GM23338 (cell line): ENCODE measurements at regions not wholly inside any gene's neighbourhood (a gene's known extent, or its start where the extent isn't known, plus 50 kb on each side); places are given as distances from the start of the nearest gene placed in this dataset.

Source experiments
- ATAC-seq: fragments of 200-7000 bp; cut with Tn5 transposase; 3 replicates; pipeline ENCODE4 v1.9.1; 2020
- DNase-seq: peaks from one replicate; pipeline ENCODE4 v3.0.0-alpha.2; 2015; ENCODE audit warnings: low spot score
- H2AFZ ChIP-seq: fragments of 200-600 bp; sonication (generic); 2 replicates; pipeline ENCODE4 v1.8.0; 2016; ENCODE audit warnings: antibody characterized with exemption, mild to moderate bottlenecking, moderate library complexity
- H3F3A ChIP-seq: fragments of 200-600 bp; sonication (generic); replicated peaks from 2 replicates; pipeline ENCODE4 v1.8.0; 2017; ENCODE audit warnings: antibody characterized with exemption, mixed run types, low read depth
- H3K27ac ChIP-seq: fragments of 200-600 bp; sonication (generic); 2 replicates; pipeline ENCODE4 v1.6.1; 2016; ENCODE audit warnings: low read depth
- H3K27me3 ChIP-seq: fragments of 200-600 bp; sonication (generic); 2 replicates; pipeline ENCODE4 v1.8.0; 2016; ENCODE audit warnings: mild to moderate bottlenecking, mixed run types, moderate library complexity; ENCODE audit not compliant: insufficient read depth
- H3K36me3 ChIP-seq: fragments of 200-600 bp; sonication (generic); 2 replicates; pipeline ENCODE4 v1.8.0; 2016; ENCODE audit warnings: mild to moderate bottlenecking; ENCODE audit not compliant: insufficient read depth
- H3K4me1 ChIP-seq: fragments of 200-600 bp; sonication (generic); 2 replicates; pipeline ENCODE4 v1.8.0; 2016; ENCODE audit warnings: mild to moderate bottlenecking, moderate library complexity; ENCODE audit not compliant: insufficient read depth
- H3K4me2 ChIP-seq: fragments of 200-600 bp; sonication (generic); 2 replicates; pipeline ENCODE4 v1.7.1; 2017; ENCODE audit warnings: mixed run types
- H3K4me3 ChIP-seq: fragments of 200-600 bp; sonication (generic); 2 replicates; pipeline ENCODE4 v1.6.1; 2016; ENCODE audit warnings: mixed run types
- H3K79me2 ChIP-seq: fragments of 200-600 bp; sonication (generic); replicated peaks from 2 replicates; pipeline ENCODE4 v1.8.0; 2017; ENCODE audit warnings: mild to moderate bottlenecking; ENCODE audit not compliant: insufficient read depth
- H3K9me2 ChIP-seq: fragments of 200-600 bp; sonication (generic); 2 replicates; pipeline ENCODE4 v1.8.0; 2017; ENCODE audit not compliant: insufficient read depth
- H4K20me1 ChIP-seq: fragments of 200-600 bp; sonication (generic); replicated peaks from 2 replicates; pipeline ENCODE4 v1.8.0; 2017; ENCODE audit warnings: mild to moderate bottlenecking; ENCODE audit not compliant: insufficient read depth
- H3K27ac Mint-ChIP-seq: 2 replicates; pipeline ENCODE4 v1.8.0; 2020; ENCODE audit warnings: inconsistent platforms, mild to moderate bottlenecking, moderate library complexity, mixed read lengths
- H3K27me3 Mint-ChIP-seq: 3 replicates; pipeline ENCODE4 v1.8.0; 2022; ENCODE audit warnings: low read depth, mild to moderate bottlenecking, moderate library complexity, mixed read lengths, inconsistent platforms; ENCODE audit not compliant: insufficient read depth, poor library complexity
- H3K36me3 Mint-ChIP-seq: 3 replicates; pipeline ENCODE4 v1.8.0; 2021; ENCODE audit warnings: low read depth, mild to moderate bottlenecking, inconsistent platforms, moderate library complexity, mixed read lengths
- H3K4me1 Mint-ChIP-seq: 3 replicates; pipeline ENCODE4 v1.8.0; 2020; ENCODE audit warnings: mild to moderate bottlenecking, inconsistent platforms, mixed read lengths
- H3K4me3 Mint-ChIP-seq: 3 replicates; pipeline ENCODE4 v1.8.0; 2021; ENCODE audit warnings: moderate library complexity, mild to moderate bottlenecking, inconsistent platforms, mixed read lengths
- H3K9me3 Mint-ChIP-seq: 3 replicates; pipeline ENCODE4 v1.8.0; 2020; ENCODE audit warnings: moderate library complexity, mild to moderate bottlenecking, inconsistent platforms, mixed read lengths
- CREB1 ChIP-seq: fragments of 250-450 bp; sonication (Bioruptor Pico); IDR thresholded peaks from 2 replicates; pipeline ENCODE4 v1.5.0; 2020; ENCODE audit warnings: low read depth, mild to moderate bottlenecking, moderate library complexity
- EZH2 ChIP-seq: fragments of 200-600 bp; sonication (generic); IDR thresholded peaks from one replicate; pipeline ENCODE4 v1.8.0; 2017; ENCODE audit warnings: antibody characterized with exemption, mild to moderate bottlenecking, low read depth; ENCODE audit not compliant: unreplicated experiment
- EZH2phosphoT487 ChIP-seq: fragments of 200-600 bp; sonication (generic); IDR thresholded peaks from one replicate; pipeline ENCODE4 v1.8.1; 2018; ENCODE audit warnings: antibody characterized with exemption; ENCODE audit not compliant: unreplicated experiment
- JUNB ChIP-seq: IDR thresholded peaks from one replicate; pipeline ENCODE4 v1.6.1; 2016; ENCODE audit warnings: antibody characterized with exemption; ENCODE audit not compliant: unreplicated experiment
- NANOG ChIP-seq: IDR thresholded peaks from 2 replicates; pipeline ENCODE4 v1.6.1; 2016; ENCODE audit warnings: antibody characterized with exemption, borderline replicate concordance
- POLR2AphosphoS5 ChIP-seq: IDR thresholded peaks from 2 replicates; pipeline ENCODE4 v1.6.1; 2016; ENCODE audit warnings: antibody characterized with exemption, low read depth
- STAT1 ChIP-seq: IDR thresholded peaks from one replicate; pipeline ENCODE4 v1.6.1; 2016; ENCODE audit warnings: antibody characterized with exemption; ENCODE audit not compliant: unreplicated experiment
- ZNF114 ChIP-seq: fragments of 250-450 bp; sonication (Bioruptor Pico); IDR thresholded peaks from 2 replicates; pipeline ENCODE4 v1.5.0; 2020; ENCODE audit warnings: mild to moderate bottlenecking, moderate library complexity
- ZNF331 ChIP-seq: fragments of 250-450 bp; sonication (Bioruptor Pico); IDR thresholded peaks from 2 replicates; pipeline ENCODE4 v1.5.0; 2020; ENCODE audit warnings: low read depth, mild to moderate bottlenecking, moderate library complexity
- TF ChIP-seq, protein P1 (sequence below), 2 experiments: fragments of 200-600 bp in 1 of 2; sonication (generic) in 1 of 2; conservative IDR thresholded peaks; 2 replicates each; pipeline versions ENCODE4 v1.5.1 to v1.6.1; 2016 to 2017; ENCODE audit warnings: antibody characterized with exemption in 2 of 2, low read depth in 2 of 2, mild to moderate bottlenecking in 2 of 2, moderate library complexity in 1 of 2
- TF ChIP-seq, protein P2 (sequence below): fragments of 250-450 bp; sonication (Bioruptor Pico); IDR thresholded peaks from 2 replicates; pipeline ENCODE4 v1.5.0; 2020; ENCODE audit warnings: mild to moderate bottlenecking, moderate library complexity
- TF ChIP-seq, protein P3 (sequence below): IDR thresholded peaks from one replicate; pipeline ENCODE4 v1.6.1; 2018; ENCODE audit warnings: antibody characterized with exemption; ENCODE audit not compliant: unreplicated experiment
- TF ChIP-seq, protein P4 (sequence below): IDR thresholded peaks from 2 replicates; pipeline ENCODE4 v1.6.1; 2016; ENCODE audit warnings: antibody characterized with exemption

DNA sequence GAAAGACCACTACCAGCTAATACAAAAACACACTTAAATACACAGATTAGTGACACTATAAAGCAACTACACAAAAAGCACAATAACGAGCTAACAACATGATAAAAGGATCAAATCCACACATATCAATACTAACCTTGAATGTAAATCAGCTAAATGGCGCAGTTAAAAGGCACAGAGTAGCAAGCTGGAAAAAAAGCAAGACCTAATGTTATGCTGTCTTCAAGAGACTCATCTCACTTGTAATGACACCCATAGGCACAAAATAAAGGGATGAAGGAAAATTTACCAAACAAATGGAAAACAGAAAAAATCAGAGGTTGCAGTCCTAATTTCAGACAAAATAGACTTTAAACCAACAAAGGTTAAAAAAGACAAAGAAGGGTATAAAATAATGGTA, 86.3 kb downstream of the NUS1 start:
- H3K27ac ChIP-seq = no peak overlapping the region
- H2AFZ ChIP-seq = no peak overlapping the region
- TF ChIP-seq STAT1 = no peak
- TF ChIP-seq ZNF114 (CRISPR knock-in tag) = no peak
- no peak for TF ChIP-seq CREB1
- no peak for TF ChIP-seq EZH2
- no peak for TF ChIP-seq EZH2phosphoT487
- TF ChIP-seq, protein P1, sequence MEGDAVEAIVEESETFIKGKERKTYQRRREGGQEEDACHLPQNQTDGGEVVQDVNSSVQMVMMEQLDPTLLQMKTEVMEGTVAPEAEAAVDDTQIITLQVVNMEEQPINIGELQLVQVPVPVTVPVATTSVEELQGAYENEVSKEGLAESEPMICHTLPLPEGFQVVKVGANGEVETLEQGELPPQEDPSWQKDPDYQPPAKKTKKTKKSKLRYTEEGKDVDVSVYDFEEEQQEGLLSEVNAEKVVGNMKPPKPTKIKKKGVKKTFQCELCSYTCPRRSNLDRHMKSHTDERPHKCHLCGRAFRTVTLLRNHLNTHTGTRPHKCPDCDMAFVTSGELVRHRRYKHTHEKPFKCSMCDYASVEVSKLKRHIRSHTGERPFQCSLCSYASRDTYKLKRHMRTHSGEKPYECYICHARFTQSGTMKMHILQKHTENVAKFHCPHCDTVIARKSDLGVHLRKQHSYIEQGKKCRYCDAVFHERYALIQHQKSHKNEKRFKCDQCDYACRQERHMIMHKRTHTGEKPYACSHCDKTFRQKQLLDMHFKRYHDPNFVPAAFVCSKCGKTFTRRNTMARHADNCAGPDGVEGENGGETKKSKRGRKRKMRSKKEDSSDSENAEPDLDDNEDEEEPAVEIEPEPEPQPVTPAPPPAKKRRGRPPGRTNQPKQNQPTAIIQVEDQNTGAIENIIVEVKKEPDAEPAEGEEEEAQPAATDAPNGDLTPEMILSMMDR (conservative IDR thresholded peaks at IDR 0.05; ENCODE audit: low read depth in 2 of 2) = no peak
- TF ChIP-seq NANOG = no peak
- no peak for TF ChIP-seq POLR2AphosphoS5
- TF ChIP-seq JUNB = no peak
- TF ChIP-seq ZNF331 (CRISPR knock-in tag) = no peak
- TF ChIP-seq, protein P2, sequence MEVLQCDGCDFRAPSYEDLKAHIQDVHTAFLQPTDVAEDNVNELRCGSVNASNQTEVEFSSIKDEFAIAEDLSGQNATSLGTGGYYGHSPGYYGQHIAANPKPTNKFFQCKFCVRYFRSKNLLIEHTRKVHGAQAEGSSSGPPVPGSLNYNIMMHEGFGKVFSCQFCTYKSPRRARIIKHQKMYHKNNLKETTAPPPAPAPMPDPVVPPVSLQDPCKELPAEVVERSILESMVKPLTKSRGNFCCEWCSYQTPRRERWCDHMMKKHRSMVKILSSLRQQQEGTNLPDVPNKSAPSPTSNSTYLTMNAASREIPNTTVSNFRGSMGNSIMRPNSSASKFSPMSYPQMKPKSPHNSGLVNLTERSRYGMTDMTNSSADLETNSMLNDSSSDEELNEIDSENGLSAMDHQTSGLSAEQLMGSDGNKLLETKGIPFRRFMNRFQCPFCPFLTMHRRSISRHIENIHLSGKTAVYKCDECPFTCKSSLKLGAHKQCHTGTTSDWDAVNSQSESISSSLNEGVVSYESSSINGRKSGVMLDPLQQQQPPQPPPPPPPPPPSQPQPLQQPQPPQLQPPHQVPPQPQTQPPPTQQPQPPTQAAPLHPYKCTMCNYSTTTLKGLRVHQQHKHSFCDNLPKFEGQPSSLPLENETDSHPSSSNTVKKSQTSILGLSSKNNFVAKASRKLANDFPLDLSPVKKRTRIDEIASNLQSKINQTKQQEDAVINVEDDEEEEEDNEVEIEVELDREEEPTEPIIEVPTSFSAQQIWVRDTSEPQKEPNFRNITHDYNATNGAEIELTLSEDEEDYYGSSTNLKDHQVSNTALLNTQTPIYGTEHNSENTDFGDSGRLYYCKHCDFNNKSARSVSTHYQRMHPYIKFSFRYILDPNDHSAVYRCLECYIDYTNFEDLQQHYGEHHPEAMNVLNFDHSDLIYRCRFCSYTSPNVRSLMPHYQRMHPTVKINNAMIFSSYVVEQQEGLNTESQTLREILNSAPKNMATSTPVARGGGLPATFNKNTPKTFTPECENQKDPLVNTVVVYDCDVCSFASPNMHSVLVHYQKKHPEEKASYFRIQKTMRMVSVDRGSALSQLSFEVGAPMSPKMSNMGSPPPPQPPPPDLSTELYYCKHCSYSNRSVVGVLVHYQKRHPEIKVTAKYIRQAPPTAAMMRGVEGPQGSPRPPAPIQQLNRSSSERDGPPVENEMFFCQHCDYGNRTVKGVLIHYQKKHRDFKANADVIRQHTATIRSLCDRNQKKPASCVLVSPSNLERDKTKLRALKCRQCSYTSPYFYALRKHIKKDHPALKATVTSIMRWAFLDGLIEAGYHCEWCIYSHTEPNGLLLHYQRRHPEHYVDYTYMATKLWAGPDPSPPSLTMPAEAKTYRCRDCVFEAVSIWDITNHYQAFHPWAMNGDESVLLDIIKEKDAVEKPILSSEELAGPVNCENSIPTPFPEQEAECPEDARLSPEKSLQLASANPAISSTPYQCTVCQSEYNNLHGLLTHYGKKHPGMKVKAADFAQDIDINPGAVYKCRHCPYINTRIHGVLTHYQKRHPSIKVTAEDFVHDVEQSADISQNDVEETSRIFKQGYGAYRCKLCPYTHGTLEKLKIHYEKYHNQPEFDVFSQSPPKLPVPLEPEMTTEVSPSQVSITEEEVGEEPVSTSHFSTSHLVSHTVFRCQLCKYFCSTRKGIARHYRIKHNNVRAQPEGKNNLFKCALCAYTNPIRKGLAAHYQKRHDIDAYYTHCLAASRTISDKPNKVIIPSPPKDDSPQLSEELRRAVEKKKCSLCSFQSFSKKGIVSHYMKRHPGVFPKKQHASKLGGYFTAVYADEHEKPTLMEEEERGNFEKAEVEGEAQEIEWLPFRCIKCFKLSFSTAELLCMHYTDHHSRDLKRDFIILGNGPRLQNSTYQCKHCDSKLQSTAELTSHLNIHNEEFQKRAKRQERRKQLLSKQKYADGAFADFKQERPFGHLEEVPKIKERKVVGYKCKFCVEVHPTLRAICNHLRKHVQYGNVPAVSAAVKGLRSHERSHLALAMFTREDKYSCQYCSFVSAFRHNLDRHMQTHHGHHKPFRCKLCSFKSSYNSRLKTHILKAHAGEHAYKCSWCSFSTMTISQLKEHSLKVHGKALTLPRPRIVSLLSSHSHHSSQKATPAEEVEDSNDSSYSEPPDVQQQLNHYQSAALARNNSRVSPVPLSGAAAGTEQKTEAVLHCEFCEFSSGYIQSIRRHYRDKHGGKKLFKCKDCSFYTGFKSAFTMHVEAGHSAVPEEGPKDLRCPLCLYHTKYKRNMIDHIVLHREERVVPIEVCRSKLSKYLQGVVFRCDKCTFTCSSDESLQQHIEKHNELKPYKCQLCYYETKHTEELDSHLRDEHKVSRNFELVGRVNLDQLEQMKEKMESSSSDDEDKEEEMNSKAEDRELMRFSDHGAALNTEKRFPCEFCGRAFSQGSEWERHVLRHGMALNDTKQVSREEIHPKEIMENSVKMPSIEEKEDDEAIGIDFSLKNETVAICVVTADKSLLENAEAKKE = no peak
- TF ChIP-seq, protein P3, sequence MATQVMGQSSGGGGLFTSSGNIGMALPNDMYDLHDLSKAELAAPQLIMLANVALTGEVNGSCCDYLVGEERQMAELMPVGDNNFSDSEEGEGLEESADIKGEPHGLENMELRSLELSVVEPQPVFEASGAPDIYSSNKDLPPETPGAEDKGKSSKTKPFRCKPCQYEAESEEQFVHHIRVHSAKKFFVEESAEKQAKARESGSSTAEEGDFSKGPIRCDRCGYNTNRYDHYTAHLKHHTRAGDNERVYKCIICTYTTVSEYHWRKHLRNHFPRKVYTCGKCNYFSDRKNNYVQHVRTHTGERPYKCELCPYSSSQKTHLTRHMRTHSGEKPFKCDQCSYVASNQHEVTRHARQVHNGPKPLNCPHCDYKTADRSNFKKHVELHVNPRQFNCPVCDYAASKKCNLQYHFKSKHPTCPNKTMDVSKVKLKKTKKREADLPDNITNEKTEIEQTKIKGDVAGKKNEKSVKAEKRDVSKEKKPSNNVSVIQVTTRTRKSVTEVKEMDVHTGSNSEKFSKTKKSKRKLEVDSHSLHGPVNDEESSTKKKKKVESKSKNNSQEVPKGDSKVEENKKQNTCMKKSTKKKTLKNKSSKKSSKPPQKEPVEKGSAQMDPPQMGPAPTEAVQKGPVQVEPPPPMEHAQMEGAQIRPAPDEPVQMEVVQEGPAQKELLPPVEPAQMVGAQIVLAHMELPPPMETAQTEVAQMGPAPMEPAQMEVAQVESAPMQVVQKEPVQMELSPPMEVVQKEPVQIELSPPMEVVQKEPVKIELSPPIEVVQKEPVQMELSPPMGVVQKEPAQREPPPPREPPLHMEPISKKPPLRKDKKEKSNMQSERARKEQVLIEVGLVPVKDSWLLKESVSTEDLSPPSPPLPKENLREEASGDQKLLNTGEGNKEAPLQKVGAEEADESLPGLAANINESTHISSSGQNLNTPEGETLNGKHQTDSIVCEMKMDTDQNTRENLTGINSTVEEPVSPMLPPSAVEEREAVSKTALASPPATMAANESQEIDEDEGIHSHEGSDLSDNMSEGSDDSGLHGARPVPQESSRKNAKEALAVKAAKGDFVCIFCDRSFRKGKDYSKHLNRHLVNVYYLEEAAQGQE = no peak
- TF ChIP-seq, protein P4, sequence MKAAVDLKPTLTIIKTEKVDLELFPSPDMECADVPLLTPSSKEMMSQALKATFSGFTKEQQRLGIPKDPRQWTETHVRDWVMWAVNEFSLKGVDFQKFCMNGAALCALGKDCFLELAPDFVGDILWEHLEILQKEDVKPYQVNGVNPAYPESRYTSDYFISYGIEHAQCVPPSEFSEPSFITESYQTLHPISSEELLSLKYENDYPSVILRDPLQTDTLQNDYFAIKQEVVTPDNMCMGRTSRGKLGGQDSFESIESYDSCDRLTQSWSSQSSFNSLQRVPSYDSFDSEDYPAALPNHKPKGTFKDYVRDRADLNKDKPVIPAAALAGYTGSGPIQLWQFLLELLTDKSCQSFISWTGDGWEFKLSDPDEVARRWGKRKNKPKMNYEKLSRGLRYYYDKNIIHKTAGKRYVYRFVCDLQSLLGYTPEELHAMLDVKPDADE = no peak
- Mint-ChIP-seq H3K36me3 (no peaks in the 10 kb centered on the region; the same call in 2 of the 3 replicates), H3K27me3 (no peaks in the 10 kb centered on the region), H3K9me3 (peaks cover 20% of the 10 kb centered on the region), H3K4me3 (no peak overlapping the region), H3K4me1 (no peaks in the 10 kb centered on the region), H3K27ac (no peak overlapping the region)
- H3K79me2 ChIP-seq = no peaks in the 10 kb centered on the region
- ATAC-seq = no peak
- H4K20me1 ChIP-seq = no peaks in the 10 kb centered on the region
- no peaks in the 10 kb centered on the region for H3K4me1 ChIP-seq
- H3K9me2 ChIP-seq = no peaks in the 10 kb centered on the region
- H3F3A ChIP-seq = no peaks in the 10 kb centered on the region
- no peak overlapping the region for H3K4me2 ChIP-seq
- no peaks in the 10 kb centered on the region for H3K27me3 ChIP-seq
- DNase-seq = no peak
- no peaks in the 10 kb centered on the region for H3K36me3 ChIP-seq
- H3K4me3 ChIP-seq = no peak overlapping the region
